HG03432 (cell line): ENCODE measurements at regions not wholly inside any gene's neighbourhood (a gene's known extent, or its start where the extent isn't known, plus 50 kb on each side); places are given as distances from the start of the nearest gene placed in this dataset.

Experiments used
- ATAC-seq: cut with Tn5 transposase; IDR thresholded peaks from one replicate; pipeline ENCODE4 v1.9.1; 2021; ENCODE audit warnings: mild to moderate bottlenecking, moderate library complexity; ENCODE audit not compliant: unreplicated experiment

GRCh38 chr11:131186629-131187101 lies 183.8 kb upstream of the NTM start:
- ATAC-seq, result peak; percentile 94

- no peak for ATAC-seq
Measured at GRCh38 chr11:131190446-131190845, 180.0 kb upstream of the NTM start.

GRCh38 chr11:131191606-131192005 lies 178.8 kb upstream of the NTM start:
- no peak for ATAC-seq

- ATAC-seq, result no peak
Measured at GRCh38 chr11:131192628-131193027, 177.8 kb upstream of the NTM start.

- ATAC-seq, result no peak
Measured at GRCh38 chr11:131193031-131193501, 177.3 kb upstream of the NTM start.

GRCh38 chr11:131194726-131195125 lies 175.7 kb upstream of the NTM start:
- no peak for ATAC-seq

- ATAC-seq, result no peak
Measured at GRCh38 chr11:131195661-131196517, 174.5 kb upstream of the NTM start.

- ATAC-seq, result no peak
Measured at GRCh38 chr11:131198161-131199014, 172.0 kb upstream of the NTM start.

GRCh38 chr11:131199015-131199280 lies 171.5 kb upstream of the NTM start:
- no peak for ATAC-seq

GRCh38 chr11:131201674-131202073 lies 168.7 kb upstream of the NTM start:
- ATAC-seq, result no peak

- ATAC-seq, result no peak
Measured at GRCh38 chr11:131203040-131203439, 167.4 kb upstream of the NTM start.

GRCh38 chr11:131204282-131204681 lies 166.1 kb upstream of the NTM start:
- no peak for ATAC-seq

GRCh38 chr11:131204765-131205380 lies 165.5 kb upstream of the NTM start:
- no peak for ATAC-seq

- no peak for ATAC-seq
Measured at GRCh38 chr11:131206671-131207070, 163.7 kb upstream of the NTM start.

GRCh38 chr11:131207901-131208300 lies 162.5 kb upstream of the NTM start:
- no peak for ATAC-seq

- ATAC-seq, result no peak
Measured at GRCh38 chr11:131217313-131218310, 152.8 kb upstream of the NTM start.

GRCh38 chr11:131218542-131218941 lies 151.9 kb upstream of the NTM start:
- ATAC-seq, result no peak

GRCh38 chr11:131219646-131220045 lies 150.8 kb upstream of the NTM start:
- ATAC-seq, result no peak

- ATAC-seq, result no peak
Measured at GRCh38 chr11:131223198-131223991, 147.0 kb upstream of the NTM start.
